ENCODE measurements at regions not wholly inside any gene's neighbourhood (a gene's known extent, or its start where the extent isn't known, plus 50 kb on each side); places are given as distances from the start of the nearest gene placed in this dataset.

- ATAC-seq (no peak), DNase-seq (ENCODE audit: low read depth, low spot score) (no peak)
- Histone ChIP-seq H3K4me1 (ENCODE audit: control insufficient read depth in 1 of 2, insufficient read depth in 2 of 2, low read length in 2 of 2) (no peaks in the 10 kb centered on the region), H3K4me3 (replicated peaks in 1 of 2; ENCODE audit: low read depth in 1 of 2, low read length in 2 of 2) (no peak overlapping the region), H3K9me2 (ENCODE audit: insufficient read depth) (no peaks in the 10 kb centered on the region), H3K9ac (ENCODE audit: low read length) (no peak overlapping the region), H3K27ac (ENCODE audit: low read depth, low read length) (no peak overlapping the region), H4K20me1 (ENCODE audit: insufficient read depth) (no peaks in the 10 kb centered on the region), H3K27me3 (ENCODE audit: insufficient read depth, low read length) (no peaks in the 10 kb centered on the region), H3K79me2 (ENCODE audit: insufficient read depth, low read length) (no peaks in the 10 kb centered on the region), H3K4me2 (ENCODE audit: low read length) (no peak overlapping the region), H3K9me3 (ENCODE audit: control insufficient read depth in 1 of 2, insufficient read depth in 1 of 2, low read depth in 1 of 2, low read length in 2 of 2) (peaks cover 2 to 11% of the 10 kb centered on the region in 2 experiments; a peak in 2 of 4 replicates), H2AFZ (ENCODE audit: low read depth, low read length, poor library complexity, severe bottlenecking) (no peak overlapping the region), H3K36me3 (ENCODE audit: control insufficient read depth in 1 of 2, insufficient read depth in 2 of 2, low read length in 2 of 2) (no peaks in the 10 kb centered on the region)
- no TSS peak for BruUV-seq (replicated peaks)
- ChIA-PET POLR2A (no interaction called here), RAD21 (ENCODE audit: low non-redundant PET in 1 of 2, low total read pairs in 2 of 2, uncharacterized antibody in 2 of 2, unreplicated experiment in 2 of 2) (no interaction called here), CTCF (no interaction called here)
- no peak for TF ChIP-seq ZNF274 (IDR thresholded peaks at IDR 0.05; ENCODE audit: low read depth, low read length)
- TF ChIP-seq SP1 (IDR thresholded peaks at IDR 0.05; ENCODE audit: low read depth): no peak
- no peak for TF ChIP-seq SIN3A (IDR thresholded peaks at IDR 0.05; ENCODE audit: low read depth)
- TF ChIP-seq EZH2phosphoT487 (IDR thresholded peaks at IDR 0.05; ENCODE audit: borderline replicate concordance): no peak
- TF ChIP-seq FOSL1 (IDR thresholded peaks at IDR 0.05; ENCODE audit: low read depth): no peak
- TF ChIP-seq ZFX (IDR thresholded peaks at IDR 0.05): no peak
- no peak for TF ChIP-seq TCF7L2 (IDR thresholded peaks at IDR 0.05; ENCODE audit: borderline replicate concordance, extremely low read depth, insufficient read depth, insufficient read length)
- no peak for TF ChIP-seq RAD21 (IDR thresholded peaks at IDR 0.05; ENCODE audit: low read depth)
- TF ChIP-seq SRF (IDR thresholded peaks at IDR 0.05; ENCODE audit: low read depth): no peak
- no peak for TF ChIP-seq CEBPB (IDR thresholded peaks at IDR 0.05; ENCODE audit: low read depth)
- no peak for TF ChIP-seq ZBTB33 (IDR thresholded peaks at IDR 0.05; ENCODE audit: extremely low read depth, insufficient replicate concordance, low read length)
- no peak for TF ChIP-seq CBX3 (IDR thresholded peaks at IDR 0.05; ENCODE audit: low read depth)
- TF ChIP-seq MAX (IDR thresholded peaks at IDR 0.05): no peak
- TF ChIP-seq EGR1 (IDR thresholded peaks at IDR 0.05; ENCODE audit: low read depth): no peak
- no peak for TF ChIP-seq POLR2AphosphoS5 (IDR thresholded peaks at IDR 0.05; ENCODE audit: low read depth, low read length)
- intact Hi-C loops (cut with micrococcal nuclease): no loop called here
These were observed 122.9 kb upstream of the MGMT start for GRCh38 chr10:129344103-129344502.
